ENCODE measurements at regions not wholly inside any gene's neighbourhood (a gene's known extent, or its start where the extent isn't known, plus 50 kb on each side); places are given as distances from the start of the nearest gene placed in this dataset.

GRCh38 chr4:81375745-81376144 is 96.0 kb downstream of the RASGEF1B start:
- peak in 1 of 2 experiments; percentile 1 for DNase-seq
- TF ChIP-seq POLR2A (IDR thresholded peaks at IDR 0.05; ENCODE audit: low read length), result no peak
- TF ChIP-seq GATA1 (IDR thresholded peaks at IDR 0.05; ENCODE audit: low read depth, low read length), result no peak

GRCh38 chr4:81369886-81370285 is 101.8 kb downstream of the RASGEF1B start:
- DNase-seq, result no peak
- TF ChIP-seq GATA1 (IDR thresholded peaks at IDR 0.05; ENCODE audit: low read depth, low read length) (no peak), POLR2A (IDR thresholded peaks at IDR 0.05; ENCODE audit: low read length) (no peak)

- no peak for TF ChIP-seq POLR2A (IDR thresholded peaks at IDR 0.05; ENCODE audit: low read length)
- no peak for TF ChIP-seq GATA1 (IDR thresholded peaks at IDR 0.05; ENCODE audit: low read depth, low read length)
- DNase-seq, result no peak
These were observed 104.9 kb downstream of the RASGEF1B start for GRCh38 chr4:81366779-81367178.

GRCh38 chr4:81360737-81361136 is 111.0 kb downstream of the RASGEF1B start:
- no peak for DNase-seq
- TF ChIP-seq GATA1 (IDR thresholded peaks at IDR 0.05; ENCODE audit: low read depth, low read length), result no peak
- no peak for TF ChIP-seq POLR2A (IDR thresholded peaks at IDR 0.05; ENCODE audit: low read length)

GRCh38 chr4:81359207-81359606 is 112.5 kb downstream of the RASGEF1B start:
- DNase-seq, result no peak
- no peak for TF ChIP-seq GATA1 (IDR thresholded peaks at IDR 0.05; ENCODE audit: low read depth, low read length)
- TF ChIP-seq POLR2A (IDR thresholded peaks at IDR 0.05; ENCODE audit: low read length), result no peak

GRCh38 chr4:81358154-81358553 is 113.6 kb downstream of the RASGEF1B start:
- no peak for DNase-seq
- TF ChIP-seq GATA1 (IDR thresholded peaks at IDR 0.05; ENCODE audit: low read depth, low read length), result no peak

GRCh38 chr4:81356621-81357020 is 115.1 kb downstream of the RASGEF1B start:
- DNase-seq, result no peak
- no peak for TF ChIP-seq GATA1 (IDR thresholded peaks at IDR 0.05; ENCODE audit: low read depth, low read length)
- TF ChIP-seq POLR2A (IDR thresholded peaks at IDR 0.05; ENCODE audit: low read length), result no peak

- no peak for TF ChIP-seq POLR2A (IDR thresholded peaks at IDR 0.05; ENCODE audit: low read length)
- no peak for TF ChIP-seq GATA1 (IDR thresholded peaks at IDR 0.05; ENCODE audit: low read depth, low read length)
- DNase-seq, result no peak
These were observed 116.6 kb downstream of the RASGEF1B start for GRCh38 chr4:81355136-81355535.

GRCh38 chr4:81353861-81354260 is 117.8 kb downstream of the RASGEF1B start:
- DNase-seq, result no peak

GRCh38 chr4:81352446-81352835 is 119.3 kb downstream of the RASGEF1B start:
- TF ChIP-seq POLR2A (IDR thresholded peaks at IDR 0.05; ENCODE audit: low read length), result no peak
- TF ChIP-seq GATA1 (IDR thresholded peaks at IDR 0.05; ENCODE audit: low read depth, low read length), result no peak
- DNase-seq, result no peak

More at GRCh38 chr4:81353861-81354260, 117.8 kb downstream of the RASGEF1B start:
- TF ChIP-seq GATA1 (IDR thresholded peaks at IDR 0.05; ENCODE audit: low read depth, low read length) (no peak), POLR2A (IDR thresholded peaks at IDR 0.05; ENCODE audit: low read length) (no peak)

- DNase-seq, result peak; percentile 66 to 79
- TF ChIP-seq POLR2A (IDR thresholded peaks at IDR 0.05; ENCODE audit: low read length) (no peak), GATA1 (IDR thresholded peaks at IDR 0.05; ENCODE audit: low read depth, low read length) (no peak)
These were observed 119.9 kb downstream of the RASGEF1B start for GRCh38 chr4:81351654-81352445.

- DNase-seq, result peak in 1 of 2 experiments; percentile 1
These were observed 121.7 kb downstream of the RASGEF1B start for GRCh38 chr4:81350040-81350439.

GRCh38 chr4:81348778-81349094 is 123.0 kb downstream of the RASGEF1B start:
- no peak for DNase-seq
- TF ChIP-seq POLR2A (IDR thresholded peaks at IDR 0.05; ENCODE audit: low read length) (no peak), GATA1 (IDR thresholded peaks at IDR 0.05; ENCODE audit: low read depth, low read length) (no peak)

More at GRCh38 chr4:81350040-81350439, 121.7 kb downstream of the RASGEF1B start:
- TF ChIP-seq GATA1 (IDR thresholded peaks at IDR 0.05; ENCODE audit: low read depth, low read length), result no peak
- no peak for TF ChIP-seq POLR2A (IDR thresholded peaks at IDR 0.05; ENCODE audit: low read length)

- no peak for TF ChIP-seq POLR2A (IDR thresholded peaks at IDR 0.05; ENCODE audit: low read length)
- no peak for TF ChIP-seq GATA1 (IDR thresholded peaks at IDR 0.05; ENCODE audit: low read depth, low read length)
- DNase-seq, result no peak
These were observed 123.5 kb downstream of the RASGEF1B start for GRCh38 chr4:81348086-81348777.

GRCh38 chr4:81346719-81347118 is 125.0 kb downstream of the RASGEF1B start:
- DNase-seq, result no peak
- TF ChIP-seq GATA1 (IDR thresholded peaks at IDR 0.05; ENCODE audit: low read depth, low read length), result no peak
- no peak for TF ChIP-seq POLR2A (IDR thresholded peaks at IDR 0.05; ENCODE audit: low read length)
